ENCODE measurements at regions not wholly inside any gene's neighbourhood (a gene's known extent, or its start where the extent isn't known, plus 50 kb on each side); places are given as distances from the start of the nearest gene placed in this dataset.
"Not testable (repeated sequence)": the region's sequence is repeated elsewhere in the genome, so short reads cannot be mapped to it uniquely, and the experiment has no call there.

DNA sequence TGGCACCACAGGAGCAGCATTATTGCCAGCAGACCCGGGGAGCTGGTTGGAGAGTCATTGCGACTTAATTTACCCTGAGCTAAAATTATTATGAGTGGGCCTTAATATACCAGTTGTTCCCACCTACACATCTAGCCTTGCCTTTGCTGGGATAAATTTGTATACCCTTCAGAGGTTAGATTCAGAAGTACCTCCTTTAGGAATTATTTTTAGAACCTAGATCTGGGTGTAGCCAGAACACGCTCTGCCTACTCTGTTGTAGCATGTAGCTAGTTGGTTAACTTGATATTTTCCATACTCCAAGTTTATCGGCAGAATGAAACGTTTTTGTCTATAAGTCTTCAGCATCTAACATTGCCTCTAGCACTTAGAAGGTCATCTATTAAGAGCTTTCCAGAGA, 65.5 kb upstream of the SEC22B start:
- TF ChIP-seq, protein P1, sequence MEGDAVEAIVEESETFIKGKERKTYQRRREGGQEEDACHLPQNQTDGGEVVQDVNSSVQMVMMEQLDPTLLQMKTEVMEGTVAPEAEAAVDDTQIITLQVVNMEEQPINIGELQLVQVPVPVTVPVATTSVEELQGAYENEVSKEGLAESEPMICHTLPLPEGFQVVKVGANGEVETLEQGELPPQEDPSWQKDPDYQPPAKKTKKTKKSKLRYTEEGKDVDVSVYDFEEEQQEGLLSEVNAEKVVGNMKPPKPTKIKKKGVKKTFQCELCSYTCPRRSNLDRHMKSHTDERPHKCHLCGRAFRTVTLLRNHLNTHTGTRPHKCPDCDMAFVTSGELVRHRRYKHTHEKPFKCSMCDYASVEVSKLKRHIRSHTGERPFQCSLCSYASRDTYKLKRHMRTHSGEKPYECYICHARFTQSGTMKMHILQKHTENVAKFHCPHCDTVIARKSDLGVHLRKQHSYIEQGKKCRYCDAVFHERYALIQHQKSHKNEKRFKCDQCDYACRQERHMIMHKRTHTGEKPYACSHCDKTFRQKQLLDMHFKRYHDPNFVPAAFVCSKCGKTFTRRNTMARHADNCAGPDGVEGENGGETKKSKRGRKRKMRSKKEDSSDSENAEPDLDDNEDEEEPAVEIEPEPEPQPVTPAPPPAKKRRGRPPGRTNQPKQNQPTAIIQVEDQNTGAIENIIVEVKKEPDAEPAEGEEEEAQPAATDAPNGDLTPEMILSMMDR (IDR thresholded peaks at IDR 0.05; ENCODE audit: low read depth, low read length): not testable (repeated sequence)
- TF ChIP-seq EZH2phosphoT487 (IDR thresholded peaks at IDR 0.05; ENCODE audit: low read depth): not testable (repeated sequence)

Data from OCI-LY3 (cell line).